ENCODE measurements at regions not wholly inside any gene's neighbourhood (a gene's known extent, or its start where the extent isn't known, plus 50 kb on each side); places are given as distances from the start of the nearest gene placed in this dataset.

DNA sequence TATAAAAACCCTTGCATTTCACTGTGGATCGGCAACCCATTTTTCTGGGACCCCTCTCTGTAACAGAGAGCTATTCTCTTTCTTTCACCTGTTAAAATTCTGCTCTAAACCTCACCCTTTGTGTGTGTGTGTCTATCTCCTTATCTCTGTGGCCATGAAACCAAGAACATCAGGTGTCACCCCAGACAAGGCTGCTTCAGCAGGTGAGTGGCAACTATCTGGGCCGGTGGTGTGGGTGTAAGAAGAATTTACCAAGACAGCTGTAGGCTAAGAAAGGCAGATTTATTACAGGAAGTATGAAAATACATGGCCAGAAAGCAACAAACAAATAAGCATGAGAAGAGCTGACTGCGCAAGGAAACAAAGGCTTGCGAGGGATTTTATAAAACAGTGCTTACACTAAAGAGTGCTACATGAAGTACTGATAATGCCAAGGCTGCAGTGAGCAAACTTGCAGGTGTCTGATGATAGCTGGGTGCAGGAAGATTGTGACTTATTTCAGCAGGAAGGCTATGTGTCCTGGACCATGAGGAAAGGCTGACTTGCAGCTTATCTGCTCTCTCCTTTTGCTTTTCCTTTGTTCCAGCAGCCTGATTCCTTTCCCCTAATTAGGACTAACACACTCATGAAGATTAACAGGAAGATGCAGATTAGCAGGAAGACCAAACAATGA is 421.1 kb downstream of the PTH2R start:
- POLR2A ChIA-PET = no interaction called here
- TF ChIP-seq ZNF384 (IDR thresholded peaks at IDR 0.05) (no peak), BHLHE40 (IDR thresholded peaks at IDR 0.05; ENCODE audit: borderline replicate concordance) (no peak), CTBP1 (IDR thresholded peaks at IDR 0.05; ENCODE audit: borderline replicate concordance) (no peak), NFRKB (IDR thresholded peaks at IDR 0.05) (no peak), TARDBP (IDR thresholded peaks at IDR 0.05) (no peak)

DNA sequence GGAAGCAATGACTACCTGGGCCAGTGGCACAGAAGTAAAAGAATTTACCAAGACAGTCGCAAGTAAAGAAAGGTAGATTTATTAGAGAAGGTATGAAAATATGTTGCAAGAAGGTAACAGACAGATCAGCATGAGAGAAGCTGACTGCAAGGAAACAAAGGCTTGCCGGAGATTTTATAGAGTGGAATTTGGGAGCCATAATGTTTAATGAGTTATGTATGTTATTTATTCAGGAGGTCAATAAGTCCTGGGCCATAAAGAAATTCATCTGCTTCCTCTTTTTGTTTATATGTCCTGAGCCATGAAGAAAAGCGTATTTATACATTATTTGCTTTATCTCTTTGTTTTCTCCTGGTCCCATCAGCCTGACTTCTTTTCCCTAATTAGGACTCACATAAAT is 423.6 kb downstream of the PTH2R start:
- CTCF ChIA-PET = no interaction called here
- TF ChIP-seq HDGF (IDR thresholded peaks at IDR 0.05; ENCODE audit: borderline replicate concordance) (no peak), TARDBP (IDR thresholded peaks at IDR 0.05) (no peak), FOXK2 (IDR thresholded peaks at IDR 0.05) (no peak), CTBP1 (IDR thresholded peaks at IDR 0.05; ENCODE audit: borderline replicate concordance) (no peak), ELF4 (IDR thresholded peaks at IDR 0.05) (no peak), SP1 (IDR thresholded peaks at IDR 0.05) (no peak), ZNF384 (IDR thresholded peaks at IDR 0.05) (no peak), NFRKB (IDR thresholded peaks at IDR 0.05) (no peak)
- POLR2A ChIA-PET = no interaction called here
- DNase-seq (ENCODE audit: extremely low spot score) = no peak

More for the DNA sequence above, 421.1 kb downstream of the PTH2R start:
- CTCF ChIA-PET = no interaction called here
- no peak for DNase-seq (ENCODE audit: extremely low spot score)

DNA sequence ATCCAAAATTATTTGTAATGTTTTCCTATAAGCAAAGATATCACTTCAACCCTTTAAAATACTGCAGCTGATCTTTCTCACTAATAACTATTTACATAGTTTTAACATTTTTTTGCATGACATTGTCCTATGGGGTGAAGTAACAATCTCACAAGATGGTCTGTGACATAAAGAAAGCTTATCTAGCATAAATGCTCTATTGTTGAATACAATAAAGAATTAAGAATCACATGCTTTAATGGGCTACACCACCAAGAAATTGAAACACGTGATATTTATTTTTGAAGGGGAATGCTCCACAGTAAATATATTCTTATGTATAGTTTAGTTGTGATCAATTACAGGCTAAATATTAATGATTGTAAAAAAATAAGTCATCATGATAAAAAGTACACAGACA is 441.1 kb downstream of the PTH2R start:
- ChIA-PET POLR2A (no interaction called here), CTCF (no interaction called here)
- TF ChIP-seq ELF4 (IDR thresholded peaks at IDR 0.05) (no peak), ARNT (IDR thresholded peaks at IDR 0.05) (no peak), LEF1 (IDR thresholded peaks at IDR 0.05; ENCODE audit: borderline replicate concordance) (no peak), SP1 (IDR thresholded peaks at IDR 0.05) (no peak), FOXA1 (IDR thresholded peaks at IDR 0.05) (no peak), FOXK2 (IDR thresholded peaks at IDR 0.05) (no peak), HDGF (IDR thresholded peaks at IDR 0.05; ENCODE audit: borderline replicate concordance) (no peak), BHLHE40 (IDR thresholded peaks at IDR 0.05; ENCODE audit: borderline replicate concordance) (no peak), SUZ12 (IDR thresholded peaks at IDR 0.05) (no peak), NFRKB (IDR thresholded peaks at IDR 0.05) (no peak), L3MBTL2 (conservative IDR thresholded peaks at IDR 0.05) (no peak)
- TF ChIP-seq, protein P1, sequence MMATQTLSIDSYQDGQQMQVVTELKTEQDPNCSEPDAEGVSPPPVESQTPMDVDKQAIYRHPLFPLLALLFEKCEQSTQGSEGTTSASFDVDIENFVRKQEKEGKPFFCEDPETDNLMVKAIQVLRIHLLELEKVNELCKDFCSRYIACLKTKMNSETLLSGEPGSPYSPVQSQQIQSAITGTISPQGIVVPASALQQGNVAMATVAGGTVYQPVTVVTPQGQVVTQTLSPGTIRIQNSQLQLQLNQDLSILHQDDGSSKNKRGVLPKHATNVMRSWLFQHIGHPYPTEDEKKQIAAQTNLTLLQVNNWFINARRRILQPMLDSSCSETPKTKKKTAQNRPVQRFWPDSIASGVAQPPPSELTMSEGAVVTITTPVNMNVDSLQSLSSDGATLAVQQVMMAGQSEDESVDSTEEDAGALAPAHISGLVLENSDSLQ (IDR thresholded peaks at IDR 0.05) = no peak
- no peak for DNase-seq (ENCODE audit: extremely low spot score)

DNA sequence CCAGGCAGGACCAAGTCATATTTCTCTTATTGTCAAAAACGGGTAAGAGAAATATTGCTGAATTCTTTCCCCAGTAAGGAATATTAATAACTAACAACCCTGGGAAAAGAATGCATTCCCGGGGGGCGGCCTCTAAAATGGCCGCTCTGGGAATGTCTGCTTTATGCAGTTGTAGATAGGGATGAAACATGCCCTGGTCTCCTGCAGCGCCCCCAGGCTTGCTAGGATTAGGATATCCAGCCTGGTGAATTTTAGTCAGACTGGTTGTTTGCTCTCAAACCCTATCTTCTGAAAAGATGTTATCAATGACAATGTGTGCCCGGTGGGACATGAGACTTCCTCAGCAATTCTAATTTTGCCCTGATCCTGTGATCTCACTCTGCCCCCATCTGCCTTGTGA is 448.1 kb downstream of the PTH2R start:
- POLR2A ChIA-PET = no interaction called here
- CTCF ChIA-PET = no interaction called here
- TF ChIP-seq FOXA1 (IDR thresholded peaks at IDR 0.05) (no peak), HDGF (IDR thresholded peaks at IDR 0.05; ENCODE audit: borderline replicate concordance) (no peak), FOXM1 (IDR thresholded peaks at IDR 0.05; ENCODE audit: borderline replicate concordance) (no peak), FOXK2 (IDR thresholded peaks at IDR 0.05) (no peak), L3MBTL2 (conservative IDR thresholded peaks at IDR 0.05) (no peak), TARDBP (IDR thresholded peaks at IDR 0.05) (no peak), CTBP1 (IDR thresholded peaks at IDR 0.05; ENCODE audit: borderline replicate concordance) (no peak), SP1 (IDR thresholded peaks at IDR 0.05) (no peak), BHLHE40 (IDR thresholded peaks at IDR 0.05; ENCODE audit: borderline replicate concordance) (no peak), ARNT (IDR thresholded peaks at IDR 0.05) (no peak)
- no peak for DNase-seq (ENCODE audit: extremely low spot score)

DNA sequence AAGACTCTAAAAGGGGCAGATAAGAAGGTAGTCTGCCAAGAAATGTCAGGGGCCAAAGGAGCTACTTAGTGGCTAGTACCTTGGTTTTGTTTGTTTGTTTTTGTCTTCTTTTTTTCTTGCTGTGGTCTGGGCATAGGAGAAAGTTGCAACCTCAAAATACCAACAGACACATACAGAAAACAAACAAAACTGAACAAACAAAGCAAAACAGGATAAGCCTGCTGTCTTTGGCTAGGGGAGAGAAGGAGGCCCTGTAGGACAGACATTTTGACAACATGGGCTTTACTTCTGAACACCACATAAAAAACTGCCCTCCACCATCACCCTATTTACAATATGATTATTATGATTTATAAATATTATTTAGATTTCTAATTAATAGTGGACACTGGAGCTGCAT is 460.8 kb downstream of the PTH2R start:
- no peak for TF ChIP-seq TARDBP (IDR thresholded peaks at IDR 0.05)
- TF ChIP-seq FOXK2 (IDR thresholded peaks at IDR 0.05) = no peak
- no peak for TF ChIP-seq SUZ12 (IDR thresholded peaks at IDR 0.05)
- TF ChIP-seq HDGF (IDR thresholded peaks at IDR 0.05; ENCODE audit: borderline replicate concordance) = no peak
- no peak for TF ChIP-seq FOXA1 (IDR thresholded peaks at IDR 0.05)
- TF ChIP-seq ARNT (IDR thresholded peaks at IDR 0.05) = no peak
- TF ChIP-seq, protein P1 (IDR thresholded peaks at IDR 0.05) = no peak
- no peak for TF ChIP-seq SP1 (IDR thresholded peaks at IDR 0.05)
- TF ChIP-seq BHLHE40 (IDR thresholded peaks at IDR 0.05; ENCODE audit: borderline replicate concordance) = no peak
- no peak for TF ChIP-seq NFRKB (IDR thresholded peaks at IDR 0.05)
- TF ChIP-seq L3MBTL2 (conservative IDR thresholded peaks at IDR 0.05) = no peak
- no peak for TF ChIP-seq LEF1 (IDR thresholded peaks at IDR 0.05; ENCODE audit: borderline replicate concordance)
- no peak for TF ChIP-seq CTBP1 (IDR thresholded peaks at IDR 0.05; ENCODE audit: borderline replicate concordance)
- ChIA-PET CTCF (no interaction called here), POLR2A (no interaction called here)
- no peak for DNase-seq (ENCODE audit: extremely low spot score)

DNA sequence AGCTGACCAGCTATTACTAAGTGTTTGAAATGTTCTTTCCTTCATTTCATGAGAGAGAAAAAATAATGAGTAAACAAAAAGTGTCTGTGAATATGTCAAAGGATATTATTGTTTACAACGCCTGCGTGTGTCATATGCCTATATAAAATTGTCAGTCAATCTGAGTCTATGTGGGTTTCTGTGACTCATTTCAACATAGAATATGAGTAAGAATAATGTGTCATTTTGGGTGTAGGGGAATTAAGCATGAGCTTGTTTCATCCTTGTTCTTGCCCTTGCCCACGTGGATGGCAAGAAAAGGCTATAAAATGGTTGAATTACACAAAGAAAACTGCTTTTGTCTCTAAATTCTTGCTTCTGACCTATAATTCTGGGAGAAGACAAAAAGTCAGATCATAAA is 466.0 kb downstream of the PTH2R start:
- POLR2A ChIA-PET = no interaction called here
- no peak for TF ChIP-seq BHLHE40 (IDR thresholded peaks at IDR 0.05; ENCODE audit: borderline replicate concordance)
- no peak for DNase-seq (ENCODE audit: extremely low spot score)
- CTCF ChIA-PET = interaction anchor here (0.7 kb wide), 1 partner anchor 458 kb away, joined by 3 read pairs; no protein-coding TSS in a partner anchor

DNA sequence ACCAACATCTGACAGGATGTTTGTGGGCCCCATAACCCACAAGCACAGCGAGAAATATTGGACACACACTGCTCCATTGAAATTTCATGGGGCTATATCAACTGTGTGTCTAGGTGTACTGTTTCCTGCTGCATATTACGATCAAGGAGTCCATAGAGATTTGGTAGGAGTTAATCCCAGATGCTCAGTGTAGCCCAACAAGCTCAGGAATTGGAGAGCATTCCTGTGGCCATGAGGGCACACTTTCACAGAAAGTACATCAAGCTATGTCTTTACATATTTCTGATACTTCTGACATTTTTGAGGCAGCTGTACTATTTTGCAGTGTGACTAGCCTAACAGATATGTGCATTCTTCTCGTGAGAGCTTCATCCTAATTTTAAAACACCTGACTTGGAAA is 473.1 kb downstream of the PTH2R start:
- TF ChIP-seq CTBP1 (IDR thresholded peaks at IDR 0.05; ENCODE audit: borderline replicate concordance) (no peak), ELF4 (IDR thresholded peaks at IDR 0.05) (no peak), TARDBP (IDR thresholded peaks at IDR 0.05) (no peak), BHLHE40 (IDR thresholded peaks at IDR 0.05; ENCODE audit: borderline replicate concordance) (no peak), FOXA1 (IDR thresholded peaks at IDR 0.05) (no peak), FOXM1 (IDR thresholded peaks at IDR 0.05; ENCODE audit: borderline replicate concordance) (no peak), LEF1 (IDR thresholded peaks at IDR 0.05; ENCODE audit: borderline replicate concordance) (no peak), ARNT (IDR thresholded peaks at IDR 0.05) (no peak), NFRKB (IDR thresholded peaks at IDR 0.05) (no peak), ZNF384 (IDR thresholded peaks at IDR 0.05) (no peak), L3MBTL2 (conservative IDR thresholded peaks at IDR 0.05) (no peak)
- ChIA-PET CTCF (no interaction called here), POLR2A (no interaction called here)
- DNase-seq (ENCODE audit: extremely low spot score) = no peak
